HEK293 (cell line): ENCODE measurements at regions not wholly inside any gene's neighbourhood (a gene's known extent, or its start where the extent isn't known, plus 50 kb on each side); places are given as distances from the start of the nearest gene placed in this dataset.

Experiments
- CTCF ChIA-PET: fragments of 350-600 bp; formaldehyde crosslinking; extraction: SDS; loops from one replicate; lab custom pipeline; 2021; ENCODE audit warnings: antibody characterized with exemption; lab: Yijun Ruan, JAX
- POLR2A ChIA-PET: fragments of 300-600 bp; formaldehyde crosslinking; extraction: SDS; loops from one replicate; lab custom pipeline; 2020; ENCODE audit warnings: antibody characterized with exemption, inconsistent platforms; lab: Yijun Ruan, JAX
- H3K27ac ChIP-seq: fragments of 200-500 bp; sonication (Bioruptor generic); 2 replicates; pipeline ENCODE4 v1.5.1; 2014; ENCODE audit warnings: low read depth, low read length, control low read depth, inconsistent platforms; ENCODE audit errors: extremely low read depth
- H3K36me3 ChIP-seq, 2 experiments: fragments of 200-500 bp in 1 of 2; sonication (Bioruptor generic) in 1 of 2; 1 replicate in 1 of 2; 2 replicates in 1 of 2; pipeline ENCODE4 v1.5.1; 2014 to 2017; ENCODE audit warnings: inconsistent platforms in 2 of 2, low read length in 2 of 2; ENCODE audit not compliant: control insufficient read depth in 2 of 2, insufficient read depth in 1 of 2
- H3K4me1 ChIP-seq: fragments of 200-500 bp; sonication (Bioruptor generic); 2 replicates; pipeline ENCODE4 v1.5.1; 2014; ENCODE audit warnings: mild to moderate bottlenecking, low read length, inconsistent platforms; ENCODE audit not compliant: control insufficient read depth, insufficient read depth
- H3K4me3 ChIP-seq: 2 replicates; pipeline ENCODE4 v1.5.1; 2011; ENCODE audit warnings: low read depth, mild to moderate bottlenecking, control low read depth, low read length, moderate library complexity
- H3K9me3 ChIP-seq: fragments of 200-500 bp; sonication (Bioruptor generic); 2 replicates; pipeline ENCODE4 v1.5.1; 2014; ENCODE audit warnings: low read depth, low read length, inconsistent platforms; ENCODE audit not compliant: control insufficient read depth, insufficient read depth
- BCL11B ChIP-seq: fragments of 450-650 bp; formaldehyde crosslinking; IDR thresholded peaks from 2 replicates; pipeline ENCODE4 v1.5.1; 2016; ENCODE audit warnings: low read depth, missing biosample characterization, missing genetic modification characterization
- PBX3 ChIP-seq: sonication (generic); formaldehyde crosslinking; IDR thresholded peaks from 2 replicates; pipeline ENCODE4 v1.8.1; 2022; ENCODE audit warnings: mild to moderate bottlenecking, moderate library complexity, missing genetic modification reagents
- PRDM4 ChIP-seq: fragments of 450-650 bp; formaldehyde crosslinking; IDR thresholded peaks from 2 replicates; pipeline ENCODE4 v1.5.1; 2017; ENCODE audit warnings: missing biosample characterization, missing genetic modification characterization
- SP2 ChIP-seq: fragments of 450-650 bp; formaldehyde crosslinking; IDR thresholded peaks from 2 replicates; pipeline ENCODE4 v1.5.1; 2016; ENCODE audit warnings: missing biosample characterization, missing genetic modification characterization
- ZBTB44 ChIP-seq: fragments of 450-650 bp; IDR thresholded peaks from 2 replicates; pipeline ENCODE4 v1.5.1; 2018; ENCODE audit warnings: missing biosample characterization, mild to moderate bottlenecking, missing genetic modification characterization
- ZNF114 ChIP-seq: fragments of 450-650 bp; formaldehyde crosslinking; IDR thresholded peaks from 2 replicates; pipeline ENCODE4 v1.5.0; 2017; ENCODE audit warnings: missing biosample characterization, missing genetic modification characterization
- ZNF121 ChIP-seq: fragments of 450-650 bp; formaldehyde crosslinking; IDR thresholded peaks from 2 replicates; pipeline ENCODE4 v1.5.1; 2016; ENCODE audit warnings: missing biosample characterization, missing genetic modification characterization
- ZNF184 ChIP-seq: fragments of 450-650 bp; IDR thresholded peaks from 2 replicates; pipeline ENCODE4 v1.5.1; 2018; ENCODE audit warnings: missing biosample characterization, mild to moderate bottlenecking, missing genetic modification characterization
- ZNF214 ChIP-seq: fragments of 450-650 bp; formaldehyde crosslinking; IDR thresholded peaks from 2 replicates; pipeline ENCODE4 v1.5.1; 2017; ENCODE audit warnings: missing biosample characterization, mild to moderate bottlenecking, missing genetic modification characterization, borderline replicate concordance
- ZNF398 ChIP-seq: fragments of 450-650 bp; formaldehyde crosslinking; IDR thresholded peaks from 2 replicates; pipeline ENCODE4 v1.5.1; 2017; ENCODE audit warnings: missing biosample characterization, missing genetic modification characterization
- ZNF555 ChIP-seq: fragments of 450-650 bp; formaldehyde crosslinking; conservative IDR thresholded peaks from 2 replicates; pipeline ENCODE4 v1.5.1; 2017; ENCODE audit warnings: missing biosample characterization, mild to moderate bottlenecking, missing genetic modification characterization, inconsistent platforms
- ZNF585B ChIP-seq: fragments of 450-650 bp; formaldehyde crosslinking; IDR thresholded peaks from 2 replicates; pipeline ENCODE4 v1.5.1; 2016; ENCODE audit warnings: missing biosample characterization, missing genetic modification characterization
- ZNF610 ChIP-seq: fragments of 450-650 bp; formaldehyde crosslinking; IDR thresholded peaks from 2 replicates; pipeline ENCODE4 v1.5.1; 2016; ENCODE audit warnings: missing biosample characterization, missing genetic modification characterization, borderline replicate concordance
- ZNF629 ChIP-seq: fragments of 450-650 bp; formaldehyde crosslinking; IDR thresholded peaks from 2 replicates; pipeline ENCODE4 v1.5.1; 2017; ENCODE audit warnings: missing biosample characterization, missing genetic modification characterization
- ZNF692 ChIP-seq: fragments of 450-650 bp; formaldehyde crosslinking; IDR thresholded peaks from 2 replicates; pipeline ENCODE4 v1.5.1; 2016; ENCODE audit warnings: missing biosample characterization, missing genetic modification characterization
- ZNF701 ChIP-seq: fragments of 450-650 bp; formaldehyde crosslinking; IDR thresholded peaks from 2 replicates; pipeline ENCODE4 v1.5.1; 2016; ENCODE audit warnings: missing biosample characterization, missing genetic modification characterization
- ZNF704 ChIP-seq: fragments of 450-650 bp; formaldehyde crosslinking; IDR thresholded peaks from 2 replicates; pipeline ENCODE4 v1.5.1; 2016; ENCODE audit warnings: missing biosample characterization, missing genetic modification characterization
- ZNF777 ChIP-seq: fragments of 450-650 bp; formaldehyde crosslinking; IDR thresholded peaks from 2 replicates; pipeline ENCODE4 v1.5.1; 2017; ENCODE audit warnings: missing biosample characterization, missing genetic modification characterization, borderline replicate concordance
- ZSCAN4 ChIP-seq: fragments of 450-650 bp; formaldehyde crosslinking; IDR thresholded peaks from 2 replicates; pipeline ENCODE4 v1.5.1; 2017; ENCODE audit warnings: missing biosample characterization, missing genetic modification characterization
- ZSCAN5A ChIP-seq: fragments of 450-650 bp; formaldehyde crosslinking; IDR thresholded peaks from 2 replicates; pipeline ENCODE4 v1.5.1; 2016; ENCODE audit warnings: missing biosample characterization, missing genetic modification characterization
- ZXDB ChIP-seq: fragments of 450-650 bp; formaldehyde crosslinking; IDR thresholded peaks from 2 replicates; pipeline ENCODE4 v1.5.1; 2016; ENCODE audit warnings: missing biosample characterization, missing genetic modification characterization

- Histone ChIP-seq H3K4me3 (no peak overlapping the region), H3K27ac (no peak overlapping the region), H3K9me3 (no peaks in the 10 kb centered on the region), H3K36me3 (no peaks in the 10 kb centered on the region), H3K4me1 (no peaks in the 10 kb centered on the region)
- TF ChIP-seq ZNF692 (no peak), ZXDB (tag by site-specific recombination) (no peak), SP2 (tag by site-specific recombination) (no peak), ZNF184 (no peak), ZNF704 (tag by site-specific recombination) (no peak), BCL11B (tag by site-specific recombination) (no peak), PRDM4 (tag by site-specific recombination) (no peak), ZNF121 (no peak), ZNF585B (no peak), ZNF398 (no peak), ZBTB44 (tag by site-specific recombination) (no peak), ZSCAN5A (tag by site-specific recombination) (no peak), ZNF610 (tag by site-specific recombination) (no peak), ZNF555 (no peak), ZNF629 (tag by site-specific recombination) (no peak)
- ChIA-PET POLR2A (no interaction called here), CTCF (no interaction called here)
These were observed 1477.6 kb downstream of the KCNT2 start for GRCh38 chr1:195130598-195130997.

- no peak overlapping the region for H3K4me3 ChIP-seq
- H3K36me3 ChIP-seq, result no peaks in the 10 kb centered on the region
- no peaks in the 10 kb centered on the region for H3K9me3 ChIP-seq
- ChIA-PET POLR2A (no interaction called here), CTCF (no interaction called here)
- no peak overlapping the region for H3K27ac ChIP-seq
- H3K4me1 ChIP-seq, result no peaks in the 10 kb centered on the region
- TF ChIP-seq ZNF777 (tag by site-specific recombination), result no peak
- TF ChIP-seq ZNF214 (tag by site-specific recombination), result no peak
- TF ChIP-seq ZNF114 (tag by site-specific recombination), result no peak
- TF ChIP-seq PBX3 (CRISPR knock-in tag), result no peak
- TF ChIP-seq ZSCAN4 (tag by site-specific recombination), result no peak
- no peak for TF ChIP-seq ZNF692
- TF ChIP-seq ZNF701 (tag by site-specific recombination), result no peak
These were observed 1485.7 kb downstream of the KCNT2 start for GRCh38 chr1:195122497-195122896.
